Tibial nerve (tissue), 4 donors: ENCODE measurements at regions not wholly inside any gene's neighbourhood (a gene's known extent, or its start where the extent isn't known, plus 50 kb on each side); places are given as distances from the start of the nearest gene placed in this dataset.
"Not testable (repeated sequence)": the region's sequence is repeated elsewhere in the genome, so short reads cannot be mapped to it uniquely, and the experiment has no call there.

Source experiments
- CTCF ChIP-seq, 5 experiments: fragments of 200-600 bp in 3 of 5; fragments of 450-650 bp in 2 of 5; sonication (generic) in 3 of 5; IDR thresholded peaks; one replicate each; pipeline ENCODE4 v1.5.1; 2016 to 2019; ENCODE audit warnings: antibody characterized with exemption in 5 of 5, mild to moderate bottlenecking in 3 of 5, moderate library complexity in 2 of 5
- EP300 ChIP-seq, 2 donors: sonication (generic); formaldehyde crosslinking; IDR thresholded peaks; one replicate each; pipeline ENCODE4 v1.6.1; 2017; ENCODE audit warnings: antibody characterized with exemption in 2 of 2, mild to moderate bottlenecking in 1 of 2
- POLR2A ChIP-seq, 2 donors: fragments of 450-650 bp; IDR thresholded peaks; one replicate each; pipeline ENCODE4 v1.6.1; 2017; ENCODE audit warnings: antibody characterized with exemption in 2 of 2, mild to moderate bottlenecking in 2 of 2, moderate library complexity in 2 of 2

DNA sequence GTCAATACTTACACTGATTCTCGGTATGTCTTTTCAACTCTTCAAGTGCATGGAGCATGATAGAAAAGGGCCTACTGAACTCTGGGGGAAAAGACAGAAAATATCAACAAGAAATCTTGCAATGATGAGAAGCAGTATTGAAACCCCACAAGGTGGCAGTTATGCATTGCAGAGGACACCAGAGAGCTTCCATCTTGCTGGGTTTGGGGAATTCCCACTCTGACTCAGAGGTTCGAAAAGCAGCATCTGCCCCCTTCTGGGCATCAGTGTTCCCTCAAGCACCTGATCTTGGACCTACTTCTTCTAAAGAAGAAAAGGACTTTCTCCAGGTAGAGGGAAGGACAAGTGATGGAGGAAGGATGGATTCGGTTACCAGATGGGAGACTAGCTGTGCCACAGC is 147.5 kb upstream of the OSBPL11 start:
- TF ChIP-seq CTCF, POLR2A, EP300 (IDR thresholded peaks at IDR 0.05): not testable (repeated sequence)
